Fibroblast of lung (primary cell): ENCODE measurements at regions not wholly inside any gene's neighbourhood (a gene's known extent, or its start where the extent isn't known, plus 50 kb on each side); places are given as distances from the start of the nearest gene placed in this dataset.

Experiments used
- DNase-seq, 2 donors: peaks; one replicate each; pipeline versions ENCODE4 v3.0.0 to v3.0.0-alpha.2; 2010; ENCODE audit warnings: low read depth in 2 of 2
- H2AFZ ChIP-seq: 2 replicates; pipeline ENCODE4 v1.5.1; 2012; ENCODE audit warnings: low read length, control low read depth, inconsistent platforms
- H3K27ac ChIP-seq: 2 replicates; pipeline ENCODE4 v1.5.1; 2011; ENCODE audit warnings: low read length, control low read depth; ENCODE audit not compliant: insufficient read depth
- H3K27me3 ChIP-seq: 2 replicates; pipeline ENCODE4 v1.5.1; 2011; ENCODE audit warnings: mild to moderate bottlenecking, low read length; ENCODE audit not compliant: control insufficient read depth, insufficient read depth
- H3K36me3 ChIP-seq: 2 replicates; pipeline ENCODE4 v1.5.1; 2011; ENCODE audit warnings: low read length; ENCODE audit not compliant: control insufficient read depth, insufficient read depth
- H3K4me1 ChIP-seq: 2 replicates; pipeline ENCODE4 v1.5.1; 2011; ENCODE audit warnings: low read length; ENCODE audit not compliant: control insufficient read depth, insufficient read depth; ENCODE audit errors: extremely low read depth
- H3K4me2 ChIP-seq: 2 replicates; pipeline ENCODE4 v1.5.1; 2011; ENCODE audit warnings: low read length, control low read depth; ENCODE audit not compliant: insufficient read depth; ENCODE audit errors: extremely low read depth
- H3K4me3 ChIP-seq, 4 experiments: fragments of 200-600 bp in 1 of 4; sonication (generic) in 1 of 4; replicated peaks in 1 of 4; 2 replicates each; pipeline ENCODE4 v1.5.1; 2011 to 2016; ENCODE audit warnings: low read length in 4 of 4, low read depth in 3 of 4, mild to moderate bottlenecking in 3 of 4, control low read depth in 2 of 4, inconsistent platforms in 1 of 4, mixed read lengths in 1 of 4; ENCODE audit not compliant: insufficient read depth in 1 of 4; ENCODE audit errors: control extremely low read depth in 1 of 4
- H3K79me2 ChIP-seq: 2 replicates; pipeline ENCODE4 v1.5.1; 2012; ENCODE audit warnings: mild to moderate bottlenecking, low read length, inconsistent platforms; ENCODE audit not compliant: control insufficient read depth, insufficient read depth
- H3K9ac ChIP-seq: 2 replicates; pipeline ENCODE4 v1.5.1; 2011; ENCODE audit warnings: mild to moderate bottlenecking, low read length, control low read depth; ENCODE audit not compliant: insufficient read depth
- H3K9me3 ChIP-seq: 2 replicates; pipeline ENCODE4 v1.5.1; 2012; ENCODE audit warnings: low read depth, low read length; ENCODE audit not compliant: control insufficient read depth, insufficient read depth
- H4K20me1 ChIP-seq: 2 replicates; pipeline ENCODE4 v1.5.1; 2011; ENCODE audit warnings: low read length; ENCODE audit not compliant: control insufficient read depth, insufficient read depth; ENCODE audit errors: extremely low read depth
- CTCF ChIP-seq, 2 donors: IDR thresholded peaks in 1 of 2; conservative IDR thresholded peaks in 1 of 2; 1 replicate in 1 of 2; 2 replicates in 1 of 2; pipeline ENCODE4 v1.5.1; 2011 to 2012; ENCODE audit warnings: low read length in 2 of 2, control low read depth in 1 of 2, inconsistent platforms in 1 of 2, low read depth in 1 of 2, mild to moderate bottlenecking in 1 of 2
- EZH2 ChIP-seq: IDR thresholded peaks from 2 replicates; pipeline ENCODE4 v1.5.1; 2012; ENCODE audit warnings: low read length, control low read depth, mild to moderate bottlenecking; ENCODE audit errors: missing control alignments

- H3K27me3 ChIP-seq: no peaks in the 10 kb centered on the region
- no peaks in the 10 kb centered on the region for H3K4me1 ChIP-seq
- H3K4me2 ChIP-seq: no peak overlapping the region
- no peaks in the 10 kb centered on the region for H3K9me3 ChIP-seq
- H4K20me1 ChIP-seq: no peaks in the 10 kb centered on the region
- H3K79me2 ChIP-seq: no peaks in the 10 kb centered on the region
- H3K36me3 ChIP-seq: no peaks in the 10 kb centered on the region
- no peak for DNase-seq
- no peak overlapping the region for H3K9ac ChIP-seq
- no peak for TF ChIP-seq CTCF (conservative IDR thresholded peaks at IDR 0.05 in 1 of 2, IDR thresholded peaks at IDR 0.05 in 1 of 2; ENCODE audit: low read depth in 1 of 2, low read length in 2 of 2)
- TF ChIP-seq EZH2: no peak
- H2AFZ ChIP-seq: no peak overlapping the region
- H3K27ac ChIP-seq: no peak overlapping the region
- H3K4me3 ChIP-seq: no peak overlapping the region
These were observed 862.2 kb upstream of the C9orf72 start for GRCh38 chr9:28435456-28435855.

DNA sequence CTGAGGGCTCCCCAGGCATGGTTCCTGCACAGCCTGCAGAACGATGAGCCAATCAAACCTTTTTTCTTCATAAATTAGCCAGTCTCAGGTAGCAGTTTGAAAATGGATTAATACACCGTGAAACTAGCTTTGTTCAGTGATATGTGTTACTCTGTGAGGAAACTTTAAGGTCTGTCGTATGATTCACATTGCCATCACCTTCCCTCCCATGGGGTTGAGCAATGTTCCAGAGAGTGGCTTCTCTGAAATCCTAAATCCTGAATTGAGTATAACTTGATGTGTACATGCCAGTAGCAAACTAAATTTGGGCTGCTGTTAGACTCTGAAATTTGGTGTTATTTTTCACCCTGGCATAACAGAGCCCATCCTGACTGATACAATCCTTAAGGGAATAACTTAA lies 866.4 kb upstream of the C9orf72 start:
- Histone ChIP-seq H2AFZ (no peak overlapping the region), H3K36me3 (no peaks in the 10 kb centered on the region), H3K4me3 (no peak overlapping the region), H4K20me1 (no peaks in the 10 kb centered on the region), H3K4me2 (no peak overlapping the region), H3K9me3 (no peaks in the 10 kb centered on the region), H3K4me1 (no peaks in the 10 kb centered on the region), H3K27ac (no peak overlapping the region), H3K27me3 (no peaks in the 10 kb centered on the region), H3K9ac (no peak overlapping the region), H3K79me2 (no peaks in the 10 kb centered on the region)
- no peak for DNase-seq
- TF ChIP-seq EZH2 (no peak), CTCF (conservative IDR thresholded peaks at IDR 0.05 in 1 of 2, IDR thresholded peaks at IDR 0.05 in 1 of 2; ENCODE audit: low read depth in 1 of 2, low read length in 2 of 2) (no peak)

DNA sequence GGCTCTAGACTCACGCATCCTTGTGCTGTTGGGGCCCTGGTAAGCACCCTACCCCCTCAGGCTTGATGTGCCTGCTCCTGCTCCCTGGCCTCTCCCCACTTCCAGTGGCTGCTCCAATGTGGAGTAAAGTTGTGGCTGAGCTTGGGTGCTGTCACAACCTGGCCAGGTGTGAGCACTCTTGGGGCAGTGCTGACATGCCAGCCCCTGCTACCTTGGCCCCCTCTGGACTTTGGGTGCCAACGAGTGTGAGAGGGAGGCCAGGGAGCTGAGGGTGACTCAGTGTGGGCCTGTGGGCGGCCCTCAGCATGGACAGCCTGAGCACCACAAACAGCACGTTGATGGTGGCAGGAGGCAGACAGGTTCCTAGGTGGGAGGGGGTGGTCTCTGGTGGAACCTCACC lies 870.2 kb upstream of the C9orf72 start:
- DNase-seq: no peak
- H4K20me1 ChIP-seq: no peaks in the 10 kb centered on the region
- H3K9me3 ChIP-seq: no peaks in the 10 kb centered on the region

More for the DNA sequence above, 870.2 kb upstream of the C9orf72 start:
- H3K27me3 ChIP-seq: no peaks in the 10 kb centered on the region
- H3K4me3 ChIP-seq: no peak overlapping the region
- TF ChIP-seq CTCF (conservative IDR thresholded peaks at IDR 0.05 in 1 of 2, IDR thresholded peaks at IDR 0.05 in 1 of 2; ENCODE audit: low read depth in 1 of 2, low read length in 2 of 2): no peak
- TF ChIP-seq EZH2: no peak
- H3K9ac ChIP-seq: no peak overlapping the region
- H3K36me3 ChIP-seq: no peaks in the 10 kb centered on the region
- H3K4me2 ChIP-seq: no peak overlapping the region
- no peaks in the 10 kb centered on the region for H3K79me2 ChIP-seq
- no peak overlapping the region for H3K27ac ChIP-seq
- H2AFZ ChIP-seq: no peak overlapping the region
- H3K4me1 ChIP-seq: no peaks in the 10 kb centered on the region
